RWPE2 (cell line): ENCODE measurements at regions not wholly inside any gene's neighbourhood (a gene's known extent, or its start where the extent isn't known, plus 50 kb on each side); places are given as distances from the start of the nearest gene placed in this dataset.
"Not testable (repeated sequence)": the region's sequence is repeated elsewhere in the genome, so short reads cannot be mapped to it uniquely, and the experiment has no call there.

Experiments
- ATAC-seq: fragments of 200-7000 bp; cut with Tn5 transposase; 3 replicates; pipeline ENCODE4 v1.9.1; 2021; ENCODE audit warnings: low read depth
- DNase-seq: peaks from one replicate; pipeline ENCODE4 v3.0.0-alpha.2; 2020; ENCODE audit warnings: low spot score
- H3K27ac ChIP-seq: fragments of 450-650 bp; 2 replicates; pipeline ENCODE4 v1.5.1; 2017; ENCODE audit warnings: mild to moderate bottlenecking; ENCODE audit not compliant: poor library complexity, severe bottlenecking
- H3K27me3 ChIP-seq: fragments of 250-450 bp; sonication (Bioruptor Pico); 2 replicates; pipeline ENCODE4 v1.5.1; 2021; ENCODE audit warnings: mild to moderate bottlenecking, moderate library complexity; ENCODE audit not compliant: insufficient read depth, poor library complexity, severe bottlenecking
- H3K36me3 ChIP-seq: fragments of 250-450 bp; sonication (Bioruptor Pico); 2 replicates; pipeline ENCODE4 v1.5.1; 2020; ENCODE audit warnings: low read depth, mild to moderate bottlenecking, moderate library complexity
- H3K4me1 ChIP-seq: fragments of 250-450 bp; sonication (Bioruptor Pico); 2 replicates; pipeline ENCODE4 v1.5.1; 2021; ENCODE audit warnings: mild to moderate bottlenecking, moderate library complexity; ENCODE audit not compliant: insufficient read depth, poor library complexity, severe bottlenecking
- H3K4me3 ChIP-seq: fragments of 250-450 bp; sonication (Bioruptor Pico); 2 replicates; pipeline ENCODE4 v1.5.1; 2021; ENCODE audit warnings: mild to moderate bottlenecking, moderate library complexity; ENCODE audit not compliant: severe bottlenecking
- H3K9me3 ChIP-seq: fragments of 250-450 bp; sonication (Bioruptor Pico); 2 replicates; pipeline ENCODE4 v1.5.1; 2021; ENCODE audit warnings: mild to moderate bottlenecking, moderate library complexity; ENCODE audit not compliant: severe bottlenecking
- TF ChIP-seq, protein P1 (sequence below): fragments of 450-650 bp; IDR thresholded peaks from one replicate; pipeline ENCODE4 v1.5.1; 2017; ENCODE audit warnings: mild to moderate bottlenecking, moderate library complexity; ENCODE audit not compliant: poor library complexity, severe bottlenecking

DNA sequence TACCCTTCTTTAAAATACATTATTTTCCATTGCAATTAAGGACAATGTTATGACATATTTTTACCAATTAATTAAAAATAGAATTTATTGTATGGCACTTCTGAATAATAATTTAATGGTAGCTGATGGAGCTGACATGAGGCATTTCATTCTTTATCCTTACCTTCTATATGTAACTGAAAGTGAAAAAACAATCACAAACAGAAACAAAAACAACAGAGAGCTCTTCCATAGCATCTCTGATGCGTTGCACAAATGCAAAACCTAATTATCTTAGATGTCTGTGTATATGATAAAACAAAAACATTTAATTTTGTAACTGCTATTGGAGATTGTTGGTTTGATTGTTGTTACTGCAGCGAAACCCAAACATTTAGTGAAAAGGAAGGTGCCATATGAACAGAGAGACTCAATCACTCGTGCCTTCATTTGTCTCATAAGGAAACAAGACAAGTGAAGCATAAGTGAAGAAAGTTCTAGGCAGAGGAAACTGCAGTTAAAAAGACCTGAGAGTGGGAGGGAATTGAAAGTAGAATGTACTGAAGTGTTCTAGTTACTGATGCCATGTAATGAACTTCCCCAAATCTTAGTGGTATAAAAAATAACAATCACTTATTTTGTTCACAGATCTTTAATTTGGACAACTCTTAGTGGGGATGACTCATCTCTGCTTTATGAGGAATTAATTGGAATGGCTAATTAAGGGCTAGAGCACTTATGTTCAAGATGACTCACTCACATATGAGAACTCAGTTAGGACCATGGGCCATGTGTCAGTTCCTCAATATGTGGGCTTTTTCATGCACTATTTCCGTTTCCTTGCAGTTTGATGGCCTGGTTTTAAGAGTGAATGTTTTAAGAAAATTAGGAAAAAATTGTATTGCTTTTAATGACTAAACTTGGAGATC lies 245.0 kb upstream of the OLFM3 start:
- H3K27ac ChIP-seq = no peak overlapping the region
- no peak for ATAC-seq
- no peak for DNase-seq

DNA sequence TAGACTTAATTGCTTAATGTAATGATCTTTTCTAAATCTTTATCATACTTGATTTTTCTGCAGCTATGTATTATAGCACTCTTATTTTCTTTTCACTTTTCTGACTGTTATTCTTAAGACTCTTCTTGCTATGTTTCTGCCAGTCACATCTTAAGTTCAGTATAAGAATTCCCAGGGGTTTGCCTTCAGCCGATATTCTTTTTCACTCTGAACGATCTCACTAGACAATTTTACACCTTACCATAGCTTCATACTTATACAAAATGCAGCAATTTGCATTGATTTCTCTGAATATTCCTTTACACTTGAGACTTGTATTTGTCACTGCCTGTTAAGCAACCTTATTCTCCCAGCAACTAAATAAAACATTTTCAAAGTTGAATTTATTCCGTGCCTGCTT lies 242.5 kb upstream of the OLFM3 start:
- DNase-seq = no peak
- Histone ChIP-seq H3K4me1 (no peaks in the 10 kb centered on the region), H3K4me3 (no peak overlapping the region), H3K27ac (no peak overlapping the region), H3K36me3 (no peaks in the 10 kb centered on the region), H3K9me3 (no peaks in the 10 kb centered on the region), H3K27me3 (no peaks in the 10 kb centered on the region)
- TF ChIP-seq, protein P1, sequence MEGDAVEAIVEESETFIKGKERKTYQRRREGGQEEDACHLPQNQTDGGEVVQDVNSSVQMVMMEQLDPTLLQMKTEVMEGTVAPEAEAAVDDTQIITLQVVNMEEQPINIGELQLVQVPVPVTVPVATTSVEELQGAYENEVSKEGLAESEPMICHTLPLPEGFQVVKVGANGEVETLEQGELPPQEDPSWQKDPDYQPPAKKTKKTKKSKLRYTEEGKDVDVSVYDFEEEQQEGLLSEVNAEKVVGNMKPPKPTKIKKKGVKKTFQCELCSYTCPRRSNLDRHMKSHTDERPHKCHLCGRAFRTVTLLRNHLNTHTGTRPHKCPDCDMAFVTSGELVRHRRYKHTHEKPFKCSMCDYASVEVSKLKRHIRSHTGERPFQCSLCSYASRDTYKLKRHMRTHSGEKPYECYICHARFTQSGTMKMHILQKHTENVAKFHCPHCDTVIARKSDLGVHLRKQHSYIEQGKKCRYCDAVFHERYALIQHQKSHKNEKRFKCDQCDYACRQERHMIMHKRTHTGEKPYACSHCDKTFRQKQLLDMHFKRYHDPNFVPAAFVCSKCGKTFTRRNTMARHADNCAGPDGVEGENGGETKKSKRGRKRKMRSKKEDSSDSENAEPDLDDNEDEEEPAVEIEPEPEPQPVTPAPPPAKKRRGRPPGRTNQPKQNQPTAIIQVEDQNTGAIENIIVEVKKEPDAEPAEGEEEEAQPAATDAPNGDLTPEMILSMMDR = no peak
- ATAC-seq = no peak

More for the DNA sequence above, 245.0 kb upstream of the OLFM3 start:
- no peaks in the 10 kb centered on the region for H3K27me3 ChIP-seq
- no peaks in the 10 kb centered on the region for H3K9me3 ChIP-seq
- no peaks in the 10 kb centered on the region for H3K4me1 ChIP-seq
- H3K36me3 ChIP-seq = no peaks in the 10 kb centered on the region
- TF ChIP-seq, protein P1 = no peak
- H3K4me3 ChIP-seq = no peak overlapping the region

DNA sequence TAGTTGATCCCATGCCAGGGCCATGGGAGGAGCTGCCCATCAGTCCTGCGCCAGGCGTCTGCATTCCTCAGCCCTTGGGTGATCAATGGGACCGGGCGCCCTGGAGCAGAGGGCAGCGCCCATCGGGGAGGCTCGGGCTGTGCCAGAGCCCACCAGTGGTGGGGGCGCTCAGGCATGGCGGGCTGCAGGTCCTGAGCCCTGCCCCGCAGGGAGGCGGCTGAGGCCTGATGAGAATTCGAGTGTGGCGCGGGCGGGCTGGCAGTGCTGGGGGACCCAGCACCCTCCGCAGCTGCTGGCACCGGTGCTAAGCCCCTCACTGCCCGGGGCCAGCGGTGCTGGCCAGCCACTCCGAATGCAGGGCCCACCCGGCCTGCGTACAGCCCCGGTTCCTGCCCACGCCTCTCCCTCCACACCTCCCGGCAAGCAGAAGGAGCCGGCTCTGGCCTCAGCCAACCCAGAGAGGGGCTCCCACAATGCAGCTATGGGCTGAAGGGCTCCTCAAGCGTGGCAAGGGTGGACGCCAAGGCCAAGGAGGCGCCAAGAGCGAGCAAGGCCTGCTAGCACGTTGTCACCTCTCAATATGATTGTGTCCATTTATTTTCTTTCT lies 238.1 kb upstream of the OLFM3 start:
- ATAC-seq = no peak
- TF ChIP-seq, protein P1 = no peak

DNA sequence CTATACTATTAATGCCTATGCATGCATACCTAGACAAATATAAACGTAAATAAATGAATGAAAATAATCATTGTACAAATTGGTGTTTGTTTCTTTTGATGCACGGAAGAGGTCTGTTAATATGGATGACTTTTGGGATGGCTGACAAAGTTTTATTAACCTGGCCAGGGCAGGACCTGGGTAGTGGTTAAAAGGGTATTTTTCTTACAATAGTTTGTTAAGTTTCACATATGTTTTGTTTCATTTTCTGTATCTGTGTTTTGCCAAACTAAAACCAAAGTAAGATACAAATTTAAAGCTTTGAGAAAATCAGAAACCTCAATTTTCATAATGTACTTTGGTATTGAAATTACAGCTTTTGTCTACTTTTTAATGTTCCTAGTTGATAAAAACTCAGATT lies 222.7 kb upstream of the OLFM3 start:
- TF ChIP-seq, protein P1 = no peak
- no peak for DNase-seq
- H3K27me3 ChIP-seq = no peaks in the 10 kb centered on the region
- H3K4me1 ChIP-seq = no peaks in the 10 kb centered on the region
- H3K36me3 ChIP-seq = no peaks in the 10 kb centered on the region
- no peaks in the 10 kb centered on the region for H3K9me3 ChIP-seq
- no peak for ATAC-seq
- H3K4me3 ChIP-seq = no peak overlapping the region
- H3K27ac ChIP-seq = no peak overlapping the region

More for the DNA sequence above, 238.1 kb upstream of the OLFM3 start:
- H3K27ac ChIP-seq = no peak overlapping the region
- no peak overlapping the region for H3K4me3 ChIP-seq
- H3K9me3 ChIP-seq = no peaks in the 10 kb centered on the region
- H3K36me3 ChIP-seq = no peaks in the 10 kb centered on the region
- no peaks in the 10 kb centered on the region for H3K27me3 ChIP-seq
- no peak for DNase-seq
- no peaks in the 10 kb centered on the region for H3K4me1 ChIP-seq

DNA sequence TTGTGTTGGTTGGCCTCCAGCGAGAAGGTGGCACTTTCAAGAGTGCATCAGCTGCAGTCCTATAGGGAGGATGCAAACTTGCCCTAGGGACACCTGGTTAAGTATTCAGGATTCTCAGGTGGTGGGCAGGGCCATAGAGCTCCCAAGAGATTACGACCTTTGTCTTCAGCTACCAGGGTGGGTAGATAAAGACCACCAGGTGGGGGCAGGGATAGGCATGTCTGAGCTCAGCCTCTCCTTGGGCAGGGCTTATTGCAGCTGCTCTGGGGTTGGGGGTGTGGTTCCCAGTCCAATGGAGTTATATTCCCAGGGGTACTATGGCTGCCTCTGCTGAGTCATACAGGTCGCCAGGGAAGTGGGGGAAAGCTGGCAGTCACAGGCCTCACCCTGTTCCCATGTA lies 214.2 kb upstream of the OLFM3 start:
- not testable (repeated sequence) for H3K27ac ChIP-seq, H3K9me3 ChIP-seq, H3K27me3 ChIP-seq, H3K4me3 ChIP-seq, H3K36me3 ChIP-seq, ATAC-seq, H3K4me1 ChIP-seq, DNase-seq
